Adrenal gland (tissue), 5 donors: ENCODE measurements at regions not wholly inside any gene's neighbourhood (a gene's known extent, or its start where the extent isn't known, plus 50 kb on each side); places are given as distances from the start of the nearest gene placed in this dataset.

Experiments used
- CTCF ChIP-seq, 6 experiments: fragments of 450-650 bp in 4 of 6; fragments of 200-600 bp in 2 of 6; sonication (generic) in 1 of 6; IDR thresholded peaks; 1 replicate in 5 of 6; 2 replicates in 1 of 6; pipeline versions ENCODE4 v1.5.1 to v1.8.0; 2016 to 2021; ENCODE audit warnings: antibody characterized with exemption in 6 of 6, mild to moderate bottlenecking in 2 of 6, moderate library complexity in 1 of 6
- POLR2A ChIP-seq, 2 donors: fragments of 450-650 bp; IDR thresholded peaks; one replicate each; pipeline ENCODE4 v1.6.1; 2017; ENCODE audit warnings: antibody characterized with exemption in 2 of 2, mild to moderate bottlenecking in 2 of 2, moderate library complexity in 1 of 2
- donor health status: DM: no; HTN: no; CAD: no.

GRCh38 chr20:60066438-60066823, 108.2 kb downstream of the CDH26 start:
- TF ChIP-seq CTCF (IDR thresholded peaks at IDR 0.05) (no peak), POLR2A (IDR thresholded peaks at IDR 0.05) (no peak)
